Breast epithelium (tissue), 4 donors: ENCODE measurements at regions not wholly inside any gene's neighbourhood (a gene's known extent, or its start where the extent isn't known, plus 50 kb on each side); places are given as distances from the start of the nearest gene placed in this dataset.

ENCODE experiments used
- DNase-seq, 2 donors: peaks; one replicate each; pipeline ENCODE4 v3.0.0-alpha.2; 2019; ENCODE audit warnings: low spot score in 2 of 2
- H3K27ac ChIP-seq, 2 donors: fragments of 200-600 bp; sonication (generic) in 1 of 2; one replicate each; pipeline ENCODE4 v1.5.1; 2016 to 2019; ENCODE audit warnings: mild to moderate bottlenecking in 1 of 2
- H3K27me3 ChIP-seq, 2 donors: fragments of 200-600 bp; sonication (generic) in 1 of 2; one replicate each; pipeline versions ENCODE4 v1.5.1 to v1.6.0; 2017 to 2019; ENCODE audit warnings: control low read depth in 1 of 2, mild to moderate bottlenecking in 1 of 2
- H3K36me3 ChIP-seq: fragments of 200-600 bp; one replicate; pipeline ENCODE4 v1.5.1; 2019
- H3K4me1 ChIP-seq, 2 donors: fragments of 200-600 bp; sonication (generic); one replicate each; pipeline ENCODE4 v1.5.1; 2016 to 2019; ENCODE audit warnings: control low read depth in 1 of 2
- H3K4me3 ChIP-seq, 3 donors: fragments of 200-600 bp; sonication (generic); 1 replicate in 2 of 3; 2 replicates in 1 of 3; pipeline ENCODE4 v1.5.1; 2016 to 2019; ENCODE audit warnings: mild to moderate bottlenecking in 3 of 3, moderate library complexity in 2 of 3
- H3K9me3 ChIP-seq, 2 donors: fragments of 200-600 bp; sonication (generic) in 1 of 2; one replicate each; pipeline ENCODE4 v1.5.1; 2016 to 2019; ENCODE audit warnings: control low read depth in 1 of 2
- CTCF ChIP-seq, 3 donors: fragments of 450-650 bp; IDR thresholded peaks; one replicate each; pipeline ENCODE4 v1.5.1; 2016 to 2017; ENCODE audit warnings: antibody characterized with exemption in 3 of 3, mild to moderate bottlenecking in 3 of 3, moderate library complexity in 3 of 3
- POLR2A ChIP-seq: fragments of 450-650 bp; IDR thresholded peaks from one replicate; pipeline ENCODE4 v1.6.1; 2016; ENCODE audit warnings: antibody characterized with exemption, mild to moderate bottlenecking, moderate library complexity
- POLR2AphosphoS5 ChIP-seq, 3 donors: sonication (generic); formaldehyde crosslinking; IDR thresholded peaks; one replicate each; pipeline ENCODE4 v1.6.1; 2017; ENCODE audit warnings: antibody characterized with exemption in 3 of 3
- intact Hi-C: fragments of 100-400 bp; cut with DNase I; formaldehyde crosslinking; loops from one replicate; pipeline ENCODE4 v1.15.1; 2023; ENCODE audit warnings: low total_unique reads

DNA sequence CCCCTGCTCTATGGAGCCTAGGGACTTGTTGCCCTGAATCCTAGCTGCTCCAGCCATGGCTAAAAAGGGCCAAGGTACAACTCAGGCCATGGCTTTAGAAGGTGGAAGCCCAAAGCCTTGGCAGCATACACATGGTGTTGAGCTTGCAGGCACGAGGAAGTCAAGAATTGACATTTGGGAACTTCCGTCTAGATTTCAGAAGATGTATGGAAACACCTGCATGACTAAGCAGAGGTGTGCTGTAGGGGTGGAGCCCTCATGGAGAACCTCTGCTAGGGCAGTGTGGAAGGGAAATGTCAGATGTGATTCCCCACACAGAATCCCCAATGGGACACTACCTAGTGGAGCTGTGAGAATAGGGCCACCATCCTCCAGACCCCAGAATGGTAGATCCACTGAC is 95.1 kb upstream of the TMEM170B start:
- no peaks in the 10 kb centered on the region for H3K36me3 ChIP-seq
- intact Hi-C loops = no loop called here
- TF ChIP-seq POLR2AphosphoS5 (IDR thresholded peaks at IDR 0.05) (no peak), POLR2A (no peak), CTCF (IDR thresholded peaks at IDR 0.05) (no peak)

GRCh38 chr6:11439876-11440275 is 97.7 kb upstream of the TMEM170B start:
- no peak for DNase-seq
- intact Hi-C loops = no loop called here
- no peaks in the 10 kb centered on the region for H3K4me1 ChIP-seq
- no peaks in the 10 kb centered on the region for H3K9me3 ChIP-seq
- no peak overlapping the region for H3K27ac ChIP-seq
- no peak overlapping the region for H3K4me3 ChIP-seq
- TF ChIP-seq POLR2AphosphoS5 (IDR thresholded peaks at IDR 0.05) = no peak
- no peak for TF ChIP-seq POLR2A
- no peak for TF ChIP-seq CTCF (IDR thresholded peaks at IDR 0.05)
- H3K36me3 ChIP-seq = no peaks in the 10 kb centered on the region
- no peaks in the 10 kb centered on the region for H3K27me3 ChIP-seq

More for the DNA sequence above, 95.1 kb upstream of the TMEM170B start:
- H3K9me3 ChIP-seq = no peaks in the 10 kb centered on the region
- H3K4me1 ChIP-seq = no peaks in the 10 kb centered on the region
- no peak overlapping the region for H3K4me3 ChIP-seq
- no peak overlapping the region for H3K27ac ChIP-seq
- no peaks in the 10 kb centered on the region for H3K27me3 ChIP-seq
- DNase-seq = no peak

GRCh38 chr6:11439017-11439420 is 98.5 kb upstream of the TMEM170B start:
- H3K9me3 ChIP-seq = no peaks in the 10 kb centered on the region
- H3K4me1 ChIP-seq = no peaks in the 10 kb centered on the region
- H3K27ac ChIP-seq = no peak overlapping the region
- no peak overlapping the region for H3K4me3 ChIP-seq
- H3K36me3 ChIP-seq = no peaks in the 10 kb centered on the region
- intact Hi-C loops = no loop called here
- no peak for DNase-seq
- no peaks in the 10 kb centered on the region for H3K27me3 ChIP-seq
- no peak for TF ChIP-seq CTCF (IDR thresholded peaks at IDR 0.05)
- TF ChIP-seq POLR2A = no peak
- TF ChIP-seq POLR2AphosphoS5 (IDR thresholded peaks at IDR 0.05) = no peak

GRCh38 chr6:11437824-11438459 is 99.6 kb upstream of the TMEM170B start:
- no peak overlapping the region for H3K4me3 ChIP-seq
- DNase-seq = no peak
- H3K4me1 ChIP-seq = no peaks in the 10 kb centered on the region
- TF ChIP-seq CTCF (IDR thresholded peaks at IDR 0.05) (no peak), POLR2A (no peak), POLR2AphosphoS5 (IDR thresholded peaks at IDR 0.05) (peak in 1 of 3 donors; percentile 59)
- H3K27me3 ChIP-seq = no peaks in the 10 kb centered on the region
- intact Hi-C loops = no loop called here
- H3K27ac ChIP-seq = no peak overlapping the region
- no peaks in the 10 kb centered on the region for H3K9me3 ChIP-seq
- no peaks in the 10 kb centered on the region for H3K36me3 ChIP-seq

GRCh38 chr6:11436508-11437096 is 100.9 kb upstream of the TMEM170B start:
- Histone ChIP-seq H3K27ac (no peak overlapping the region), H3K4me3 (no peak overlapping the region), H3K27me3 (no peaks in the 10 kb centered on the region), H3K9me3 (no peaks in the 10 kb centered on the region), H3K4me1 (no peaks in the 10 kb centered on the region), H3K36me3 (no peaks in the 10 kb centered on the region)
- intact Hi-C loops = no loop called here
- DNase-seq = no peak
- TF ChIP-seq POLR2A (no peak), POLR2AphosphoS5 (IDR thresholded peaks at IDR 0.05) (no peak)
